Endodermal cell (in vitro differentiated cells): ENCODE measurements at regions not wholly inside any gene's neighbourhood (a gene's known extent, or its start where the extent isn't known, plus 50 kb on each side); places are given as distances from the start of the nearest gene placed in this dataset.

ENCODE experiments used
- DNase-seq: peaks from one replicate; pipeline ENCODE4 v3.0.0-alpha.2; 2017
- H3K27ac ChIP-seq: 2 replicates; pipeline ENCODE4 v1.5.1; 2013; ENCODE audit warnings: mild to moderate bottlenecking, low read depth, low read length, moderate library complexity
- H3K27me3 ChIP-seq: 2 replicates; pipeline ENCODE4 v1.6.1; 2013; ENCODE audit warnings: mild to moderate bottlenecking, low read length, moderate library complexity; ENCODE audit not compliant: insufficient read depth, control insufficient read depth, poor library complexity, severe bottlenecking
- H3K36me3 ChIP-seq: 2 replicates; pipeline ENCODE4 v1.7.0; 2013; ENCODE audit warnings: mild to moderate bottlenecking, low read length, moderate library complexity; ENCODE audit not compliant: control insufficient read depth, insufficient read depth
- H3K4me1 ChIP-seq: one replicate; pipeline ENCODE4 v1.7.0; 2013; ENCODE audit warnings: low read length; ENCODE audit not compliant: control insufficient read depth, insufficient read depth
- H3K4me3 ChIP-seq: 2 replicates; pipeline ENCODE4 v1.5.1; 2013; ENCODE audit warnings: mild to moderate bottlenecking, low read length, moderate library complexity
- H3K9ac ChIP-seq: 2 replicates; pipeline ENCODE4 v1.6.1; 2013; ENCODE audit warnings: mild to moderate bottlenecking, low read length, moderate library complexity; ENCODE audit not compliant: poor library complexity, severe bottlenecking; ENCODE audit errors: extremely low read depth
- H3K9me3 ChIP-seq: 2 replicates; pipeline ENCODE4 v1.6.1; 2013; ENCODE audit warnings: mild to moderate bottlenecking, low read length, moderate library complexity; ENCODE audit not compliant: control insufficient read depth
- H3K27ac Mint-ChIP-seq: 2 replicates; pipeline ENCODE4 v1.8.0; 2020; ENCODE audit warnings: mixed read lengths
- H3K27me3 Mint-ChIP-seq: 2 replicates; pipeline ENCODE4 v1.8.0; 2021; ENCODE audit warnings: mild to moderate bottlenecking, mixed read lengths; ENCODE audit not compliant: insufficient read depth
- H3K36me3 Mint-ChIP-seq: 2 replicates; pipeline ENCODE4 v1.8.0; 2020; ENCODE audit warnings: low read depth, mixed read lengths
- H3K4me1 Mint-ChIP-seq: 2 replicates; pipeline ENCODE4 v1.8.0; 2020; ENCODE audit warnings: mixed read lengths
- H3K4me3 Mint-ChIP-seq: 2 replicates; pipeline ENCODE4 v1.8.0; 2020; ENCODE audit warnings: mild to moderate bottlenecking, moderate library complexity, mixed read lengths
- H3K9me3 Mint-ChIP-seq: 2 replicates; pipeline ENCODE4 v1.8.0; 2020; ENCODE audit warnings: mild to moderate bottlenecking, mixed read lengths
- WGBS, 2 experiments: methylation state at CpG; one replicate each; pipeline versions ENCODE4 v1.1.5 to v1.1.7; 2013; ENCODE audit warnings: missing lambda C conversion rate in 2 of 2, mixed read lengths in 1 of 2; ENCODE audit not compliant: insufficient coverage in 1 of 2, insufficient read length in 1 of 2; 5-methylcytosine and 5-hydroxymethylcytosine counted together
- TF ChIP-seq, protein P1 (sequence below): fragments of 200-600 bp; sonication (generic); conservative IDR thresholded peaks from 2 replicates; pipeline ENCODE4 v1.5.0; 2021; ENCODE audit warnings: antibody characterized with exemption, mild to moderate bottlenecking

DNA sequence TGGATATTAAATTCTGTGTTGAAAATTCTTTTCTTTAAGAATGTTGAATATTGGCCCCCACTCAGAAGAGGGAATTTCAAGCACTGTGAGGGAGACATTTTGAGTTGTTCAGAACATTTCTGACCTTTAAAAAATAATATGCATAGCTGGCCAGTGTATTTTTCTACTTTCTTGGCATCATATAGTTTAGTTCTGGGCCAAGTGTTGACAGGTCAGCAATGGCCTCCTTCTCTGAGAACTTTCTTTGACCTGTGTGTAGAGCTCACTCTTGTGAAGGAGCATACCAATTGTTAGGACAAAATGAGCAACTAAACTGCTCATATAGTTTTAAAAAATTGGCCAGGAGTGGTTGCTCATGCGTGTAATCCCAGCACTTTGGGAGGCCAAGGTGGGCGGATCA is 376.0 kb downstream of the LRRC70 start:
- no peaks in the 10 kb centered on the region for H3K36me3 Mint-ChIP-seq
- H3K4me3 Mint-ChIP-seq: no peak overlapping the region
- H3K27me3 Mint-ChIP-seq: no peaks in the 10 kb centered on the region
- Histone ChIP-seq H3K4me1 (no peaks in the 10 kb centered on the region), H3K9me3 (no peaks in the 10 kb centered on the region), H3K36me3 (no peaks in the 10 kb centered on the region), H3K4me3 (no peak overlapping the region), H3K27me3 (no peaks in the 10 kb centered on the region), H3K27ac (no peak overlapping the region), H3K9ac (no peak overlapping the region)
- 92 to 94% methylated on average over 2 of the region's 2 CpGs for WGBS, 2 experiments
- H3K4me1 Mint-ChIP-seq: peaks cover 2% of the 10 kb centered on the region
- H3K27ac Mint-ChIP-seq: no peak overlapping the region
- TF ChIP-seq, protein P1, sequence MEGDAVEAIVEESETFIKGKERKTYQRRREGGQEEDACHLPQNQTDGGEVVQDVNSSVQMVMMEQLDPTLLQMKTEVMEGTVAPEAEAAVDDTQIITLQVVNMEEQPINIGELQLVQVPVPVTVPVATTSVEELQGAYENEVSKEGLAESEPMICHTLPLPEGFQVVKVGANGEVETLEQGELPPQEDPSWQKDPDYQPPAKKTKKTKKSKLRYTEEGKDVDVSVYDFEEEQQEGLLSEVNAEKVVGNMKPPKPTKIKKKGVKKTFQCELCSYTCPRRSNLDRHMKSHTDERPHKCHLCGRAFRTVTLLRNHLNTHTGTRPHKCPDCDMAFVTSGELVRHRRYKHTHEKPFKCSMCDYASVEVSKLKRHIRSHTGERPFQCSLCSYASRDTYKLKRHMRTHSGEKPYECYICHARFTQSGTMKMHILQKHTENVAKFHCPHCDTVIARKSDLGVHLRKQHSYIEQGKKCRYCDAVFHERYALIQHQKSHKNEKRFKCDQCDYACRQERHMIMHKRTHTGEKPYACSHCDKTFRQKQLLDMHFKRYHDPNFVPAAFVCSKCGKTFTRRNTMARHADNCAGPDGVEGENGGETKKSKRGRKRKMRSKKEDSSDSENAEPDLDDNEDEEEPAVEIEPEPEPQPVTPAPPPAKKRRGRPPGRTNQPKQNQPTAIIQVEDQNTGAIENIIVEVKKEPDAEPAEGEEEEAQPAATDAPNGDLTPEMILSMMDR: no peak
- no peaks in the 10 kb centered on the region for H3K9me3 Mint-ChIP-seq
- DNase-seq: no peak

DNA sequence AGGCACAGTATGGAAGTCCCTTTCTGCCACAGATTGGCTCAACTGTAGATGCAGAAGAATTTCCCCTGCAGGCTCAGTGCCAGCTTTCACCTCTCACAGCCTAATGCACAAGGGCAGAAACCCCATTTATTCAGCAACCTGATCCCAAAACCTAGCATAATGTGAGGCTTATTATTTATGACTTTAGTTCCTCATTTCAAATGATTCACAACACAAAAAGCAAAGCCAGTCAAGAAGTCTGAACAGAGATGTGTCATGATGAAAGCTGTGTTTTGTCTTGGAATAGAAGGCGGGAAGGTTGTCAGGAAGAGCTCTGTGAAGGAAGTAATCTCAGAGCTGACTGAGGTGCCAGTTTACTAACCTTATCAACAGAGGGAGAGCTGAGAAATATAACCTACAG is 369.7 kb downstream of the LRRC70 start:
- Histone ChIP-seq H3K4me1 (no peaks in the 10 kb centered on the region), H3K9ac (no peak overlapping the region), H3K27ac (no peak overlapping the region), H3K36me3 (no peaks in the 10 kb centered on the region), H3K4me3 (no peak overlapping the region), H3K27me3 (no peaks in the 10 kb centered on the region), H3K9me3 (no peaks in the 10 kb centered on the region)
- no peaks in the 10 kb centered on the region for H3K27me3 Mint-ChIP-seq
- no peak overlapping the region for H3K4me3 Mint-ChIP-seq
- no peaks in the 10 kb centered on the region for H3K4me1 Mint-ChIP-seq
- DNase-seq: no peak
- H3K9me3 Mint-ChIP-seq: no peaks in the 10 kb centered on the region
- WGBS, 2 experiments: 89 to 100% methylated on average over 1 of the region's 1 CpG
- TF ChIP-seq, protein P1: no peak
- H3K27ac Mint-ChIP-seq: no peak overlapping the region
- H3K36me3 Mint-ChIP-seq: no peaks in the 10 kb centered on the region

DNA sequence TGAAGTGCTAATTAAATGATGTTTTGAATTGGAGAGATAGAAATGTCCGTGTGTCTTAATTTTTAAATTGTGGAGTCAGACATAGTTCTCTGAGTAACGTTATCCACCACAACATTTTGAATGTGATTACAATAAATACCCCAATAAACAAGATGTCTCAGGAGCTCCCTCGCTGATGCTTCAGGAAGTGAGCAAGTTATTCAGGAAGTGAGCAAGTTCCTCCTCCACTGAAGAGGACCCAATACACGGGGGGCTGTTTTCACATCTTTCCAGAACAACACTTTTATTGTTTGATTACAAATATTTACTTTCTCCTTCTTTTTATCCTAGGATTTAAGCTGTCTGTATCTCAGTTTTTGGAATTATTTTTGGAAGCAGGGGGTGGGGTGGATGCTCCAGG is 363.8 kb downstream of the LRRC70 start:
- 90% methylated on average over 4 of the region's 4 CpGs; no CpG with 5 or more reads in 1 of the 2 experiments for WGBS, 2 experiments
- no peaks in the 10 kb centered on the region for H3K36me3 ChIP-seq
- Mint-ChIP-seq H3K27ac (no peak overlapping the region), H3K27me3 (no peaks in the 10 kb centered on the region), H3K36me3 (no peaks in the 10 kb centered on the region), H3K4me3 (no peak overlapping the region), H3K9me3 (no peaks in the 10 kb centered on the region), H3K4me1 (peaks cover 8% of the 10 kb centered on the region)
- H3K9me3 ChIP-seq: no peaks in the 10 kb centered on the region
- H3K27ac ChIP-seq: no peak overlapping the region
- H3K4me1 ChIP-seq: peaks cover 4% of the 10 kb centered on the region
- TF ChIP-seq, protein P1: no peak
- no peak overlapping the region for H3K9ac ChIP-seq
- no peak for DNase-seq
- no peak overlapping the region for H3K4me3 ChIP-seq
- H3K27me3 ChIP-seq: no peaks in the 10 kb centered on the region
